HCT116 (cell line): ENCODE measurements at regions not wholly inside any gene's neighbourhood (a gene's known extent, or its start where the extent isn't known, plus 50 kb on each side); places are given as distances from the start of the nearest gene placed in this dataset.

ENCODE experiments used
- ATAC-seq: fragments of 200-7000 bp; cut with Tn5 transposase; 2 replicates; pipeline ENCODE4 v1.9.1; 2020; ENCODE audit warnings: mild to moderate bottlenecking, moderate library complexity
- BruUV-seq: library from RNA; stranded (reverse); fragments of 400-500 nt; replicated peaks from 2 replicates; lab custom pipeline; 2021; lab: Mats Ljungman, UMichigan
- CTCF ChIA-PET: fragments of 300-600 bp; sonication (Branson Sonifier 250); formaldehyde crosslinking; loops from one replicate; lab custom pipeline; 2021; ENCODE audit warnings: antibody characterized with exemption; lab: Charles Lee
- POLR2A ChIA-PET: fragments of 300-600, 350-600 bp; sonication (Branson Sonifier 250); formaldehyde crosslinking; loops from one replicate; lab custom pipeline; 2021; ENCODE audit warnings: antibody characterized with exemption; lab: Charles Lee
- RAD21 ChIA-PET, 2 experiments: fragments of 300-600 bp; sonication (Branson Sonifier 250); formaldehyde crosslinking; loops; one replicate each; lab custom pipeline; 2023; ENCODE audit warnings: low total read pairs in 2 of 2; ENCODE audit not compliant: uncharacterized antibody in 2 of 2, unreplicated experiment in 2 of 2, low non-redundant PET in 1 of 2; lab: Charles Lee
- DNase-seq: peaks from one replicate; pipeline ENCODE4 v3.0.0-alpha.2; 2010; ENCODE audit warnings: low read depth, low spot score
- H2AFZ ChIP-seq: fragments of 200-600 bp; shearing (Covaris generic), sonication (generic); 2 replicates; pipeline ENCODE4 v1.6.1; 2017; ENCODE audit warnings: low read depth, mixed run types, mixed read lengths, antibody characterized with exemption, low read length; ENCODE audit not compliant: poor library complexity, severe bottlenecking
- H3K27ac ChIP-seq: 2 replicates; pipeline ENCODE4 v1.5.1; 2012; ENCODE audit warnings: low read depth, low read length
- H3K27me3 ChIP-seq: fragments of 200-600 bp; sonication (generic); 2 replicates; pipeline ENCODE4 v1.6.1; 2016; ENCODE audit warnings: mixed run types, low read length, mixed read lengths; ENCODE audit not compliant: insufficient read depth
- H3K36me3 ChIP-seq, 2 experiments: fragments of 200-500 bp in 1 of 2; fragments of 200-600 bp in 1 of 2; sonication (Bioruptor generic) in 1 of 2; sonication (generic) in 1 of 2; 2 replicates each; pipeline versions ENCODE4 v1.5.1 to v1.6.1; 2014 to 2016; ENCODE audit warnings: low read length in 2 of 2, inconsistent platforms in 1 of 2, mixed read lengths in 1 of 2, mixed run types in 1 of 2; ENCODE audit not compliant: insufficient read depth in 2 of 2, control insufficient read depth in 1 of 2
- H3K4me1 ChIP-seq, 2 experiments: fragments of 200-600 bp in 1 of 2; sonication (generic) in 1 of 2; 2 replicates each; pipeline versions ENCODE4 v1.5.1 to v1.6.1; 2012 to 2017; ENCODE audit warnings: low read length in 2 of 2, inconsistent platforms in 1 of 2, mild to moderate bottlenecking in 1 of 2, mixed read lengths in 1 of 2, mixed run types in 1 of 2, moderate library complexity in 1 of 2; ENCODE audit not compliant: insufficient read depth in 2 of 2, control insufficient read depth in 1 of 2
- H3K4me2 ChIP-seq: fragments of 200-600 bp; sonication (generic); 2 replicates; pipeline ENCODE4 v1.6.1; 2017; ENCODE audit warnings: mixed run types, low read length, mixed read lengths
- H3K4me3 ChIP-seq, 2 experiments: fragments of 200-600 bp in 1 of 2; sonication (generic) in 1 of 2; replicated peaks in 1 of 2; 2 replicates each; pipeline ENCODE4 v1.5.1; 2011 to 2016; ENCODE audit warnings: low read length in 2 of 2, control low read depth in 1 of 2, low read depth in 1 of 2, mild to moderate bottlenecking in 1 of 2, mixed read lengths in 1 of 2, mixed run types in 1 of 2
- H3K79me2 ChIP-seq: fragments of 200-600 bp; sonication (generic); 2 replicates; pipeline ENCODE4 v1.6.1; 2017; ENCODE audit warnings: mild to moderate bottlenecking, mixed run types, low read length, moderate library complexity, mixed read lengths; ENCODE audit not compliant: insufficient read depth
- H3K9ac ChIP-seq: fragments of 200-600 bp; sonication (generic); 2 replicates; pipeline ENCODE4 v1.6.1; 2016; ENCODE audit warnings: low read length, mixed read lengths
- H3K9me2 ChIP-seq: fragments of 200-600 bp; sonication (generic), shearing (Covaris generic); 2 replicates; pipeline ENCODE4 v1.6.1; 2017; ENCODE audit warnings: mixed run types, mild to moderate bottlenecking, moderate library complexity; ENCODE audit not compliant: insufficient read depth
- H3K9me3 ChIP-seq, 2 experiments: fragments of 200-500 bp in 1 of 2; fragments of 200-600 bp in 1 of 2; sonication (Bioruptor generic) in 1 of 2; sonication (generic) in 1 of 2; 2 replicates each; pipeline ENCODE4 v1.6.1; 2014 to 2017; ENCODE audit warnings: low read length in 2 of 2, mixed read lengths in 2 of 2, inconsistent platforms in 1 of 2, low read depth in 1 of 2, mild to moderate bottlenecking in 1 of 2, mixed run types in 1 of 2, moderate library complexity in 1 of 2; ENCODE audit not compliant: control insufficient read depth in 1 of 2, insufficient read depth in 1 of 2
- H4K20me1 ChIP-seq: fragments of 200-600 bp; sonication (generic), shearing (Covaris generic); 2 replicates; pipeline ENCODE4 v1.6.1; 2017; ENCODE audit warnings: mixed run types, mild to moderate bottlenecking, moderate library complexity; ENCODE audit not compliant: insufficient read depth
- CTCF ChIP-seq, 3 experiments: fragments of 200-600 bp in 1 of 3; sonication (generic) in 1 of 3; IDR thresholded peaks in 2 of 3; conservative IDR thresholded peaks in 1 of 3; 2 replicates each; pipeline ENCODE4 v1.5.1; 2012 to 2017; ENCODE audit warnings: low read depth in 2 of 3, low read length in 2 of 3, antibody characterized with exemption in 1 of 3, borderline replicate concordance in 1 of 3, control low read depth in 1 of 3, mild to moderate bottlenecking in 1 of 3, mixed read lengths in 1 of 3, mixed run types in 1 of 3, moderate library complexity in 1 of 3; ENCODE audit not compliant: insufficient read depth in 1 of 3
- EZH2phosphoT487 ChIP-seq: fragments of 200-600 bp; IDR thresholded peaks from 2 replicates; pipeline ENCODE4 v1.6.1; 2018; ENCODE audit warnings: antibody characterized with exemption, borderline replicate concordance
- JUND ChIP-seq: IDR thresholded peaks from 2 replicates; pipeline ENCODE4 v1.6.1; 2012
- POLR2A ChIP-seq: IDR thresholded peaks from 2 replicates; pipeline ENCODE4 v1.7.0; 2011; ENCODE audit warnings: borderline replicate concordance; ENCODE audit not compliant: insufficient read depth, insufficient read length; ENCODE audit errors: extremely low read depth
- POLR2AphosphoS5 ChIP-seq: IDR thresholded peaks from 2 replicates; pipeline ENCODE4 v1.6.1; 2011; ENCODE audit warnings: mild to moderate bottlenecking, low read depth, low read length, moderate library complexity
- RAD21 ChIP-seq: IDR thresholded peaks from 2 replicates; pipeline ENCODE4 v1.6.1; 2012; ENCODE audit warnings: low read depth, mild to moderate bottlenecking
- REST ChIP-seq: IDR thresholded peaks from 2 replicates; pipeline ENCODE4 v1.6.1; 2012; ENCODE audit warnings: low read depth
- ZNF274 ChIP-seq: fragments of 200-500 bp; sonication (Bioruptor generic); IDR thresholded peaks from 2 replicates; pipeline ENCODE4 v1.6.1; 2014; ENCODE audit warnings: mild to moderate bottlenecking, low read depth, low read length, inconsistent platforms
- intact Hi-C: fragments of 100-400 bp; cut with micrococcal nuclease; formaldehyde crosslinking; loops from 2 replicates; pipeline ENCODE4 v1.10.0; 2022

GRCh38 chr2:60105906-60106305 lies 447.5 kb downstream of the BCL11A start:
- H3K9ac ChIP-seq = no peak overlapping the region
- no peaks in the 10 kb centered on the region for H4K20me1 ChIP-seq
- no peaks in the 10 kb centered on the region for H3K27me3 ChIP-seq
- TF ChIP-seq RAD21 (no peak), REST (no peak), EZH2phosphoT487 (no peak), JUND (no peak), CTCF (IDR thresholded peaks at IDR 0.05 in 2 of 3, conservative IDR thresholded peaks at IDR 0.05 in 1 of 3; ENCODE audit: borderline replicate concordance in 1 of 3, insufficient read depth in 1 of 3, low read depth in 2 of 3, low read length in 2 of 3) (no peak), POLR2AphosphoS5 (no peak), POLR2A (no peak), ZNF274 (no peak)
- no peaks in the 10 kb centered on the region for H3K4me1 ChIP-seq
- no peak for ATAC-seq
- no peak overlapping the region for H2AFZ ChIP-seq
- ChIA-PET CTCF (no interaction called here), POLR2A (no interaction called here), RAD21 (no interaction called here)
- H3K4me3 ChIP-seq = no peak overlapping the region
- H3K9me2 ChIP-seq = no peaks in the 10 kb centered on the region
- DNase-seq = no peak
- H3K36me3 ChIP-seq = no peaks in the 10 kb centered on the region
- no peak overlapping the region for H3K4me2 ChIP-seq
- no TSS peak for BruUV-seq
- H3K9me3 ChIP-seq = no peaks in the 10 kb centered on the region
- intact Hi-C loops = no loop called here
- no peak overlapping the region for H3K27ac ChIP-seq
- no peaks in the 10 kb centered on the region for H3K79me2 ChIP-seq
